Upper lobe of left lung (tissue), 6 donors: ENCODE measurements at regions not wholly inside any gene's neighbourhood (a gene's known extent, or its start where the extent isn't known, plus 50 kb on each side); places are given as distances from the start of the nearest gene placed in this dataset.

ENCODE experiments used
- ATAC-seq, 2 donors: fragments of 200-7000 bp; cut with Tn5 transposase; one replicate each; pipeline ENCODE4 v1.9.1; 2022; ENCODE audit warnings: mild to moderate bottlenecking in 2 of 2, moderate library complexity in 2 of 2; ENCODE audit not compliant: low FRiP score in 2 of 2
- DNase-seq, 2 donors: peaks; one replicate each; pipeline ENCODE4 v3.0.0-alpha.2; 2019 to 2020
- H3K27ac ChIP-seq, 4 donors: fragments of 200-600 bp; sonication (generic); one replicate each; pipeline ENCODE4 v1.5.1; 2016 to 2019
- H3K27me3 ChIP-seq, 4 donors: fragments of 200-600 bp; sonication (generic); one replicate each; pipeline ENCODE4 v1.5.1; 2017 to 2019
- H3K36me3 ChIP-seq, 4 donors: fragments of 200-600 bp; sonication (generic); one replicate each; pipeline ENCODE4 v1.5.1; 2016 to 2019
- H3K4me1 ChIP-seq, 4 donors: fragments of 200-600 bp; sonication (generic); one replicate each; pipeline ENCODE4 v1.5.1; 2018 to 2019
- H3K4me3 ChIP-seq, 4 donors: fragments of 200-600 bp; sonication (generic); one replicate each; pipeline ENCODE4 v1.5.1; 2017 to 2019; ENCODE audit warnings: mild to moderate bottlenecking in 2 of 4, moderate library complexity in 1 of 4
- H3K9me3 ChIP-seq, 4 donors: fragments of 200-600 bp; sonication (generic); one replicate each; pipeline ENCODE4 v1.5.1; 2018 to 2019
- CTCF ChIP-seq, 6 experiments: fragments of 450-650 bp in 4 of 6; fragments of 200-600 bp in 2 of 6; sonication (generic) in 2 of 6; IDR thresholded peaks; one replicate each; pipeline ENCODE4 v1.5.1; 2016 to 2019; ENCODE audit warnings: antibody characterized with exemption in 6 of 6
- EP300 ChIP-seq, 4 donors: sonication (generic); formaldehyde crosslinking; IDR thresholded peaks; one replicate each; pipeline ENCODE4 v1.5.1; 2017; ENCODE audit warnings: antibody characterized with exemption in 4 of 4, control low read depth in 2 of 4
- POLR2A ChIP-seq, 4 donors: fragments of 450-650 bp; IDR thresholded peaks; one replicate each; pipeline ENCODE4 v1.5.1; 2016 to 2017; ENCODE audit warnings: antibody characterized with exemption in 4 of 4, mild to moderate bottlenecking in 2 of 4
- POLR2AphosphoS5 ChIP-seq, 2 donors: sonication (generic); formaldehyde crosslinking; IDR thresholded peaks; one replicate each; pipeline ENCODE4 v1.5.1; 2017; ENCODE audit warnings: antibody characterized with exemption in 2 of 2
- WGBS, 2 donors: methylation state at CpG; one replicate each; pipeline ENCODE4 v1.1.5; 2017 to 2018; 5-methylcytosine and 5-hydroxymethylcytosine counted together
- donor health status: DM: no; HTN: no; CAD: no; lungs with moderate emphysema.
- donor health status: DM: no; HTN: yes; CAD: no; lungs with severe emphysema.

GRCh38 chr3:127471142-127471541 is 119.4 kb downstream of the TPRA1 start:
- Histone ChIP-seq H3K9me3 (no peaks in the 10 kb centered on the region), H3K27me3 (no peaks in the 10 kb centered on the region), H3K36me3 (no peaks in the 10 kb centered on the region), H3K4me1 (no peaks in the 10 kb centered on the region), H3K27ac (no peak overlapping the region), H3K4me3 (no peak overlapping the region)
- no peak for DNase-seq
- TF ChIP-seq POLR2AphosphoS5 (IDR thresholded peaks at IDR 0.05) (no peak), EP300 (IDR thresholded peaks at IDR 0.05) (no peak), CTCF (IDR thresholded peaks at IDR 0.05) (no peak)
- WGBS, 2 donors, result 81% methylated on average over 5 of the region's 5 CpGs
- no peak for ATAC-seq

GRCh38 chr3:127469760-127470159 is 120.8 kb downstream of the TPRA1 start:
- DNase-seq (no peak), ATAC-seq (no peak)

GRCh38 chr3:127467391-127467790 is 123.1 kb downstream of the TPRA1 start:
- 52 to 53% methylated on average over 12 of the region's 12 CpGs for WGBS, 2 donors

More at GRCh38 chr3:127469760-127470159, 120.8 kb downstream of the TPRA1 start:
- Histone ChIP-seq H3K27me3 (no peaks in the 10 kb centered on the region), H3K4me3 (no peak overlapping the region), H3K36me3 (no peaks in the 10 kb centered on the region), H3K9me3 (no peaks in the 10 kb centered on the region), H3K27ac (no peak overlapping the region), H3K4me1 (no peaks in the 10 kb centered on the region)
- 90% methylated on average over 9 of the region's 9 CpGs; no CpG with 5 or more reads in 1 of the 2 donors for WGBS, 2 donors
- TF ChIP-seq EP300 (IDR thresholded peaks at IDR 0.05) (no peak), POLR2A (IDR thresholded peaks at IDR 0.05) (no peak), POLR2AphosphoS5 (IDR thresholded peaks at IDR 0.05) (no peak), CTCF (IDR thresholded peaks at IDR 0.05) (no peak)

GRCh38 chr3:127464642-127465041 is 125.9 kb downstream of the TPRA1 start:
- H3K9me3 ChIP-seq, result no peaks in the 10 kb centered on the region
- H3K4me3 ChIP-seq, result no peak overlapping the region
- no peaks in the 10 kb centered on the region for H3K27me3 ChIP-seq
- no peaks in the 10 kb centered on the region for H3K36me3 ChIP-seq
- H3K27ac ChIP-seq, result no peak overlapping the region
- DNase-seq, result no peak
- H3K4me1 ChIP-seq, result peaks cover 0 to 14% (median 6%) of the 10 kb centered on the region in 4 donors
- ATAC-seq, result no peak
- WGBS, 2 donors, result 68 to 80% methylated on average over 7 of the region's 7 CpGs
- TF ChIP-seq POLR2A (IDR thresholded peaks at IDR 0.05) (no peak), POLR2AphosphoS5 (IDR thresholded peaks at IDR 0.05) (no peak), EP300 (IDR thresholded peaks at IDR 0.05) (no peak), CTCF (IDR thresholded peaks at IDR 0.05) (no peak)

More at GRCh38 chr3:127467391-127467790, 123.1 kb downstream of the TPRA1 start:
- ATAC-seq (no peak), DNase-seq (no peak)
- H3K27ac ChIP-seq, result no peak overlapping the region
- no peak for TF ChIP-seq CTCF (IDR thresholded peaks at IDR 0.05)
- no peak for TF ChIP-seq POLR2A (IDR thresholded peaks at IDR 0.05)
- TF ChIP-seq EP300 (IDR thresholded peaks at IDR 0.05), result no peak
- no peak for TF ChIP-seq POLR2AphosphoS5 (IDR thresholded peaks at IDR 0.05)
- no peaks in the 10 kb centered on the region for H3K27me3 ChIP-seq
- H3K9me3 ChIP-seq, result no peaks in the 10 kb centered on the region
- H3K4me1 ChIP-seq, result peaks cover 0 to 7% (median 2%) of the 10 kb centered on the region in 4 donors
- H3K4me3 ChIP-seq, result no peak overlapping the region
- no peaks in the 10 kb centered on the region for H3K36me3 ChIP-seq

DNA sequence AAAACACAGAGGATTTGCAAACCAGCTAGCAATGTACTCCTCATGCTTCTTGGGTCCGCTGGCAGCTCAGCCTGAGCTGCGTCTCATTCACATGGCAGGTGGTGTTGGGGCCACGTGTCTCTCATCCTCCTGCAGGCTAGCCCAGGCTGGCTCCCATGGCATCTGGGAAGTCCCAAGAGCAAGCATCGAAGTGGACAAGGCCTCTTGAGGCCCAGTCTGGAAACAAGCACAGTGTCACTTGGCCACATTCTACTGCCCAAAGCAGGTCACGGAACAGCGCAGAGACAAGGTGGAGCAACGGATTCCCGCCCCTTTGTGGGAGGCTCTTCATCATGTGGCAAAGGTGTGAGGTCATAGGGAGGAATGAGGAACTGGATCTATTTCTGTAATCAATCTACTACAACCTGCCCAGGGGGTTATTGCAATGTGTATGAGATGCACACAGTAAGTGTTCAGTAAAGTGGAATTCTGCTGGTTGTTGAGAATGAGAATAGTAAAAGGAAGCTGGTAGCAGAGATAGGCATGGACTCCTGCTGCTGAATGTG is 128.3 kb downstream of the TPRA1 start:
- peaks cover 0 to 2% (median 0%) of the 10 kb centered on the region in 4 donors for H3K27me3 ChIP-seq
- H3K4me3 ChIP-seq, result no peak overlapping the region
- H3K36me3 ChIP-seq, result no peaks in the 10 kb centered on the region
- DNase-seq, result no peak
- WGBS, 2 donors, result 78 to 88% methylated on average over 7 of the region's 8 CpGs
- peaks cover 2 to 25% (median 10%) of the 10 kb centered on the region in 4 donors for H3K4me1 ChIP-seq
- H3K27ac ChIP-seq, result no peak overlapping the region
- no peaks in the 10 kb centered on the region for H3K9me3 ChIP-seq
- TF ChIP-seq POLR2A (IDR thresholded peaks at IDR 0.05) (no peak), EP300 (IDR thresholded peaks at IDR 0.05) (no peak), POLR2AphosphoS5 (IDR thresholded peaks at IDR 0.05) (no peak), CTCF (IDR thresholded peaks at IDR 0.05) (no peak)
- no peak for ATAC-seq
